OCI-LY1 (cell line): ENCODE measurements at regions not wholly inside any gene's neighbourhood (a gene's known extent, or its start where the extent isn't known, plus 50 kb on each side); places are given as distances from the start of the nearest gene placed in this dataset.

Experiments used
- H2AFZ ChIP-seq: fragments of 200-600 bp; sonication (generic), shearing (Covaris generic); 2 replicates; pipeline ENCODE4 v1.6.0; 2014; ENCODE audit warnings: antibody characterized with exemption, mild to moderate bottlenecking, low read length
- H3F3A ChIP-seq: fragments of 200-600 bp; sonication (generic), shearing (Covaris generic); 2 replicates; pipeline ENCODE4 v1.6.0; 2014; ENCODE audit warnings: mild to moderate bottlenecking, antibody characterized with exemption, low read length, moderate library complexity; ENCODE audit not compliant: insufficient read depth
- H3K27ac ChIP-seq: fragments of 200-600 bp; sonication (generic); 2 replicates; pipeline ENCODE4 v1.5.1; 2014; ENCODE audit warnings: low read length, mixed run types, mild to moderate bottlenecking, low read depth; ENCODE audit not compliant: poor library complexity, severe bottlenecking
- H3K27me3 ChIP-seq: fragments of 200-600 bp; sonication (generic); 2 replicates; pipeline ENCODE4 v1.6.0; 2014; ENCODE audit warnings: antibody characterized with exemption, mild to moderate bottlenecking, low read length, moderate library complexity; ENCODE audit not compliant: insufficient read depth
- H3K36me3 ChIP-seq: fragments of 200-600 bp; sonication (generic); 2 replicates; pipeline ENCODE4 v1.6.1; 2014; ENCODE audit warnings: mild to moderate bottlenecking, antibody characterized with exemption, low read length, moderate library complexity, mixed read lengths; ENCODE audit not compliant: insufficient read depth
- H3K4me1 ChIP-seq: fragments of 200-600 bp; sonication (generic); 2 replicates; pipeline ENCODE4 v1.5.1; 2014; ENCODE audit warnings: mild to moderate bottlenecking, low read length, moderate library complexity; ENCODE audit not compliant: insufficient read depth, severe bottlenecking
- H3K4me2 ChIP-seq: fragments of 200-600 bp; sonication (generic), shearing (Covaris generic); 2 replicates; pipeline ENCODE4 v1.6.1; 2014; ENCODE audit warnings: low read length
- H3K4me3 ChIP-seq: fragments of 200-600 bp; sonication (generic); 2 replicates; pipeline ENCODE4 v1.5.1; 2014; ENCODE audit warnings: low read length, low read depth, mild to moderate bottlenecking, mixed read lengths; ENCODE audit not compliant: poor library complexity, severe bottlenecking
- H3K79me2 ChIP-seq: fragments of 200-600 bp; shearing (Covaris generic); 2 replicates; pipeline ENCODE4 v1.6.1; 2016; ENCODE audit warnings: mixed run types, low read length, mixed read lengths; ENCODE audit not compliant: insufficient read depth
- H3K9ac ChIP-seq: fragments of 200-600 bp; sonication (generic), shearing (Covaris generic); 2 replicates; pipeline ENCODE4 v1.6.1; 2014; ENCODE audit warnings: mild to moderate bottlenecking, low read length, mixed read lengths
- H3K9me2 ChIP-seq: fragments of 200-600 bp; sonication (generic), shearing (Covaris generic); 2 replicates; pipeline ENCODE4 v1.6.1; 2014; ENCODE audit warnings: low read depth, mild to moderate bottlenecking, low read length, mixed read lengths
- H3K9me3 ChIP-seq: fragments of 200-600 bp; shearing (Covaris generic); 2 replicates; pipeline ENCODE4 v1.6.1; 2014; ENCODE audit warnings: low read length, mixed read lengths
- H4K20me1 ChIP-seq: fragments of 200-600 bp; sonication (generic), shearing (Covaris generic); 2 replicates; pipeline ENCODE4 v1.6.0; 2016; ENCODE audit warnings: mild to moderate bottlenecking, low read length; ENCODE audit not compliant: insufficient read depth
- EZH2 ChIP-seq: fragments of 200-600 bp; sonication (generic), shearing (Covaris generic); IDR thresholded peaks from 2 replicates; pipeline ENCODE4 v1.8.0; 2017; ENCODE audit warnings: borderline replicate concordance, mixed run types, mild to moderate bottlenecking, antibody characterized with exemption, low read length, moderate library complexity, mixed read lengths
- TF ChIP-seq, protein P1 (sequence below): fragments of 200-600 bp; sonication (generic), shearing (Covaris generic); IDR thresholded peaks from 2 replicates; pipeline ENCODE4 v1.5.1; 2017; ENCODE audit warnings: mild to moderate bottlenecking, antibody characterized with exemption, low read length, moderate library complexity, mixed read lengths

GRCh38 chr12:75592638-75593335 is 81.4 kb upstream of the KRR1 start:
- H2AFZ ChIP-seq: no peak overlapping the region
- H3K4me2 ChIP-seq: no peak overlapping the region
- no peak overlapping the region for H3K4me3 ChIP-seq
- H3K27me3 ChIP-seq: no peaks in the 10 kb centered on the region
- H3K9me3 ChIP-seq: no peaks in the 10 kb centered on the region
- H3K27ac ChIP-seq: no peak overlapping the region
- no peaks in the 10 kb centered on the region for H4K20me1 ChIP-seq
- H3K4me1 ChIP-seq: no peaks in the 10 kb centered on the region
- no peaks in the 10 kb centered on the region for H3F3A ChIP-seq
- no peak for TF ChIP-seq EZH2
- TF ChIP-seq, protein P1, sequence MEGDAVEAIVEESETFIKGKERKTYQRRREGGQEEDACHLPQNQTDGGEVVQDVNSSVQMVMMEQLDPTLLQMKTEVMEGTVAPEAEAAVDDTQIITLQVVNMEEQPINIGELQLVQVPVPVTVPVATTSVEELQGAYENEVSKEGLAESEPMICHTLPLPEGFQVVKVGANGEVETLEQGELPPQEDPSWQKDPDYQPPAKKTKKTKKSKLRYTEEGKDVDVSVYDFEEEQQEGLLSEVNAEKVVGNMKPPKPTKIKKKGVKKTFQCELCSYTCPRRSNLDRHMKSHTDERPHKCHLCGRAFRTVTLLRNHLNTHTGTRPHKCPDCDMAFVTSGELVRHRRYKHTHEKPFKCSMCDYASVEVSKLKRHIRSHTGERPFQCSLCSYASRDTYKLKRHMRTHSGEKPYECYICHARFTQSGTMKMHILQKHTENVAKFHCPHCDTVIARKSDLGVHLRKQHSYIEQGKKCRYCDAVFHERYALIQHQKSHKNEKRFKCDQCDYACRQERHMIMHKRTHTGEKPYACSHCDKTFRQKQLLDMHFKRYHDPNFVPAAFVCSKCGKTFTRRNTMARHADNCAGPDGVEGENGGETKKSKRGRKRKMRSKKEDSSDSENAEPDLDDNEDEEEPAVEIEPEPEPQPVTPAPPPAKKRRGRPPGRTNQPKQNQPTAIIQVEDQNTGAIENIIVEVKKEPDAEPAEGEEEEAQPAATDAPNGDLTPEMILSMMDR: no peak
- H3K36me3 ChIP-seq: no peaks in the 10 kb centered on the region
- no peak overlapping the region for H3K9ac ChIP-seq
- H3K9me2 ChIP-seq: no peaks in the 10 kb centered on the region
- H3K79me2 ChIP-seq: no peaks in the 10 kb centered on the region

DNA sequence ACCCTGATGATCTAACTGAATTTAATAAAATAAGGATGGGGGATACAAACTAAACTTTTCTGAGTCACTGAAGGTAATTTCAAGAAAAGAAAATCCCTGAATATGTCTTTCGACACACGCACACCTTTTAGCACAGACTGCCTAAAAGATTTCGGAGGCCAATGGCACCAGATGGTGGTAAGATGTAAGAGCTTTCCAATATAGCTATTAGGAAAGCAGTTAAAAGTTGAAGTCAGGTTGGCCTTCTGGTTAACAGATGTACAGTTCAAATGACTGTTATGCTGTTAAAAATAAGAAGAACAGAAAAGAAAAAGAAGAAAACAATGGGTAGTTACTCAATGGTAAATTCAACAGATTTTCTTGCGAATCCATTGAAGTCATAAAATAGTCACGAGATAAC is 80.7 kb upstream of the KRR1 start:
- no peaks in the 10 kb centered on the region for H3K9me2 ChIP-seq
- no peak overlapping the region for H3K27ac ChIP-seq
- TF ChIP-seq, protein P1: no peak
- TF ChIP-seq EZH2: no peak

DNA sequence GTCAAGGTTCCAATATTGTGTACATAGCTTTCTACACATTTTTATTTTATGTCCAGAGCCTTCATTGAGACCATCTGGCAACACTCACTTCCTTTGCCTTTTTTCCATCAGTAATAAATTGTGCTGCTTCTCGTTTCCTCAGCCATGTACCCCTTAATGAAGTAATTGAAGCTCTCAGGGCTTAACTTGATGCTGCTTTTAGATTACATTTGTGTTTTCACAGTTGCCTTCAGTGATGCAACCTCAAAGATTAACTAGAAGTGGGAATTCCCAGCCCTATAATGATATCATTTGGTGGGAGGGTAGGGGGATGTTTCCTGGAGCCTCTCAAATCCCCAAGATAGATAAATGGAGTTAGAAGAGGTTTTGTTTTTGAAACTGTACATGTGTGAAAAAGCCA is 80.2 kb upstream of the KRR1 start:
- TF ChIP-seq EZH2: no peak
- TF ChIP-seq, protein P1: no peak
- H3K4me1 ChIP-seq: no peaks in the 10 kb centered on the region
- H3K4me3 ChIP-seq: no peak overlapping the region
- H3K27me3 ChIP-seq: no peaks in the 10 kb centered on the region
- H3F3A ChIP-seq: no peaks in the 10 kb centered on the region
- no peak overlapping the region for H3K9ac ChIP-seq
- H3K27ac ChIP-seq: no peak overlapping the region
- H2AFZ ChIP-seq: no peak overlapping the region
- no peaks in the 10 kb centered on the region for H3K9me2 ChIP-seq
- no peaks in the 10 kb centered on the region for H3K79me2 ChIP-seq
- no peaks in the 10 kb centered on the region for H4K20me1 ChIP-seq
- no peaks in the 10 kb centered on the region for H3K36me3 ChIP-seq
- no peak overlapping the region for H3K4me2 ChIP-seq
- no peaks in the 10 kb centered on the region for H3K9me3 ChIP-seq

More for the DNA sequence above, 80.7 kb upstream of the KRR1 start:
- Histone ChIP-seq H2AFZ (no peak overlapping the region), H3K9ac (no peak overlapping the region), H3K27me3 (no peaks in the 10 kb centered on the region), H3K9me3 (no peaks in the 10 kb centered on the region), H4K20me1 (no peaks in the 10 kb centered on the region), H3K4me3 (no peak overlapping the region), H3K79me2 (no peaks in the 10 kb centered on the region), H3K36me3 (no peaks in the 10 kb centered on the region), H3F3A (no peaks in the 10 kb centered on the region), H3K4me1 (no peaks in the 10 kb centered on the region), H3K4me2 (no peak overlapping the region)
